ENCODE measurements at regions not wholly inside any gene's neighbourhood (a gene's known extent, or its start where the extent isn't known, plus 50 kb on each side); places are given as distances from the start of the nearest gene placed in this dataset.
"Not testable (repeated sequence)": the region's sequence is repeated elsewhere in the genome, so short reads cannot be mapped to it uniquely, and the experiment has no call there.

DNA sequence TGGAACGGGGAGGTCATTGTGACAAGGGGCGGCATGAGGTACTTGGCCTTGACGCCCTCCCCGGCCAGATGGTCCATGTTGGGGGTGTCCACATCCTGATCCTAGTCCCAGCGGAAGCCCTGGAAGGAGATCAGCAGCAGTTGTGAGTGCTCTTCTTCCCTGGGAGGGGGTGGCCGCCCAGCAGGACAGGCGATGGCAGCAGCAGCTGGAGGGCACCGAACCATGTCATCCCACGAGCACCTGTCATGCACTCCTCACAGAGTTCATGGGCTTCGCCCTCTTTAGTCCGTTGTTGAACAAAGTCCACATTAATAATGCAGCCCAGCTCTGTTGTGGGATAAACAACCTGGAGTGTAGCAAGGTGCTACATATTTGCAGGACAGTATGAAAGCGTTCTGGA, 130.7 kb downstream of the UNC93B1 start:
- DNase-seq (ENCODE audit: low read depth), result not testable (repeated sequence)

DNA sequence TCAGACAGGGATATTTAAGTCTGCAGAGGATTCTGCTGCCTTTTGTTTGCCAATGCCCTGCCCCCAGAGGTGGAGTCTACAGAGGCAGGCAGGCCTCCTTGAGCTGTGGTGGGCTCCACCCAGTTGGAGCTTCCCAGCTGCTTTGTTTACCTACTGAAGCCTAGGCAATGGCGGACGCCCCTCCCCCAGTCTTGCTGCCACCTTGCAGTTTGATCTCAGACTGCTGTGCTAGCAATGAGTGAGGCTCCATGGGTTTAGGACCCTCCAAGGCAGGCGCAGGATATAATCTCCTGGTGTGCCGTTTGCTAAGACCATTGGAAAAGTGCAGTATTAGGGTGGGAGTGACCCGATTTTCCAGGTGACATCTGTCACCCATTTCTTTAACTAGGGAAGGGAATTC, 132.7 kb downstream of the UNC93B1 start:
- DNase-seq (ENCODE audit: low read depth), result not testable (repeated sequence)

DNA sequence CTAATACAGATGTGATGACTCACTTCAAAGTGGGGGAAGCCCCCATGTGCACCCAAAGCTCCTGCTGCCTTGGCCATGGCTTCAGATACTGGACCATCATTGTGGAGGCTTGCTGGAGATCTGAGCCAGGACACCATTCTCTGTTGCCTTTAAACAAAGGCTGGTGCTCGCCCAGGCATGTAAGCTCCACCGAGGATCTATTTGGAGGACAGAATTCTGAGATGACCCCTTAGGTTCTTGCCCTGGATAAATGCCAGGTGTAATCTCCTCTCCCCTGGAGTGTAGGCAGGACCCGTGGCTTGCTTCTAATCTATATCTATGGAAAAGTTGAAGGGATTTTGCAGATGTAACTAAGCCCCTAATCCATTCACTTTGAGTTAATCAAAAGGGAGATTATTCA, 141.0 kb downstream of the UNC93B1 start:
- DNase-seq (ENCODE audit: low read depth), result not testable (repeated sequence)

GRCh38 chr11:67859513-67860161, 144.3 kb downstream of the UNC93B1 start:
- DNase-seq (ENCODE audit: low read depth), result peak; percentile 48

DNA sequence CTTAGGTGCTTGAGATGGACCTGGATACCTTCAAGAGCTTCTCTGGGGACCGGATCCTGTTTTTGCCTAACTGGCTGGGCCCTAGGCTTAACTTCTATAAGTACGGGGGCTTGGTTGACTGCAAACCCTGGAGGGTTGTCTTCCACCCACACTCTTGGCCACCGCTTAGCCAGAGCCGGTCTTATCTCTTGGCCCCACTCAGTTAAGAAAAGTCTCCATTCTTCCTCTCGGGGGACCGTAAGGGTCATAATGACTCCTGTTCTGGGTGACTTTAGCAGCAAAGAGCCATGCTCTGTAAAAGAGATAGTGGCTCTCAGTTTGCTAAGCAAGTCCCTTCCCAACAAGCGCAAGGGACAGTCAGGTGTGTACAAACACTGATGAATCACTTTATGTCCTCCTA, 153.2 kb downstream of the UNC93B1 start:
- not testable (repeated sequence) for DNase-seq (ENCODE audit: low read depth)

DNA sequence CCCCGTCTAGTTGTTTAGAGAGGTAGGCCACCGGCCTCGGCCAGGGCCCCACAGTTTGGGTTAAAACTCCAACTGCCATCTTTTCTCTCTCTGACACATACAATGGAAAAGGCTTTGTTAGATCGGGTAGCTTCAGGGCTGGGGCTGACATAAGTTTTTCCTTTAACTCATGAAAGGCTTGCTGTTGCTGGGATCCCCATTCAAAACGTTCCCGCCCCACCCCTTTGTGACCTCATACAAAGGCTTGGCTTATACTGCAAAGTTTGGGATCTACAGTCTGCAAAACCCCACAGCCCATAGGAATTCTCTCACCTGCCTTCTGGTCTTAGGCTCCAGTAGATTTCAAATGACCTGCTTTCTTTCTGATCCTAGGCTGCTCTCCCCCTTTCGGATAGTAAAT, 154.1 kb downstream of the UNC93B1 start:
- DNase-seq (ENCODE audit: low read depth), result not testable (repeated sequence)

DNA sequence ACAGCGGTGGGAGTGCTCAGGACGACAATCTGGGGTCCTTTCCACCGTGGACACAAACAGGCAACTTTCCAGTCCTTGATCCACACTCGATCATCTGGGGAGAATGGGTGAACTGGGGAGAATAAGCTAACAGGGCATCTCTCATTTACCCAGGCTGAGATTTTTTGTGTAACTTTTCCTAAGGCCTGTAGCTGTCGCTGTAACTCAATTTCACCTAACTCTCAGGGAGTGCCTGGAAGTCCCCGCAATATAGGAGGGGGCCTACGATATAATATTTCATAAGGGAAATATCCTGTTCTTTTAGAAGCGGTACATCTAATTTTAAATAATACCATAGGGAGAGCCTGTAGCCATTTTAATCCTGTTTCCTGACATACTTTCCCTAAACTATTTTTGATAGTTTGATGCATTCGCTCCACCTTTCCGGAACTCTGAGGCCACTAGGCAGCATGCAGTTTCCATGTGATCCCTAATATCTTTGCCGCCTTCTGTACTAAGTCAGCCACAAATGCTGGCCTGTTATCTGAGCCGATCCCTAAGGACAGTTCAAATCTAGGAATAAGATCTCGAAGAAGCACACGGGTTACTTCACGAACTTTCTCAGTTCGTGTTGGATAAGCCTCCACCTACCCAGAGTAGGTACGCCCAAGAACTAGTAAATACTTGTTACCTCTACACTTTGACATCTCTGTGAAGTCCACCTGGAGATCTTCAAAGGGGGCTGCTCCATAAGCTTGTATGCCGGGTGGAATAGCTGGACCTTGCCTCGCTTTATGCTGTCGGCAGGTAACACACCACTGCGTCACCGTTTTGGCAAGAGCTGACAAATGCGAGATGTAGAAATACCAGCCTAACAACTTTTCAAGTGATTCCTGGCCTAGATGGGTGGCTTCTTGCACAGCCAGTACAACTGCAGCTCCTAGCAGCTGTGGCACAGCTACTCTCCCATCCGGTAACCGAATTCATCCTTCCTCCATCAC, 155.7 kb downstream of the UNC93B1 start:
- DNase-seq (ENCODE audit: low read depth), result not testable (repeated sequence)

DNA sequence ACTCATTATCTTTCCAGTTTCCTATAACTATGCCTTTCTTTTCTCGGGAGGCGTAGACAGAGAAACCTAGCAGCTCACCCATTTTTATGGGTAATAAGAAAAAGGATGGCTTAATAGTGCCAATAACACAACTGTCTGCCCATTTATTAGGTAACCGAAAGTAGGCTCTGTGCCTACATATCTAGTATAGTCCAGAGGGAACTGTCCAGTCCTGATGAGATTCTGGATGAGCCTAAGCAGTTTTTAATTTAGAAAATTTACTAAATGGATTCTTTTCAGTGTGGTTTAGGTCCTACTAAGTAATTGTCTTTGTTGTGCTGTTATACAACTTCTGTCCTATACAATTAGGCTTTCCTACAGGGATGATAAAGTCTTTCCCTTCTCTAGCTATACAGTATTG, 157.6 kb downstream of the UNC93B1 start:
- DNase-seq (ENCODE audit: low read depth), result not testable (repeated sequence)

GRCh38 chr11:67845296-67845695, 158.6 kb downstream of the UNC93B1 start:
- DNase-seq (ENCODE audit: low read depth), result not testable (repeated sequence)

DNA sequence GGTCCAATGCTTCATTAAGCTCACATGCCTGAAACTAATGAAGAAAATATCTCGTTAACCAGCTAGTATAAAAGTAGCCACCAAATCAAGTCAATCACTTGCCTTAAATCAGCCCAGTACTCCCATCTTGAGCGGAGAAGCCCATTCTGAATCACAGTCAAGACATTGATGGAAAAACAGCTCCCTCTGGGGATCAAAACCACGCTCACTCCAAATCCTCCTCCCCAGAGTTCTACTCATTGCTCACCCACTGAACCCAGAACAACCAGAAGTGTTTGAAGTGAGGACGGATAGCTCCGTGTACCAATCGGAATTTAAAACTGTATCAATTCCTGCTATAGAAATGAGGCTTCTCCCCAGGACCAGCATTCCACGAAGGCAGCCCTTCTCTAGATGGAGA, 163.3 kb downstream of the UNC93B1 start:
- DNase-seq (ENCODE audit: low read depth), result not testable (repeated sequence)

DNA sequence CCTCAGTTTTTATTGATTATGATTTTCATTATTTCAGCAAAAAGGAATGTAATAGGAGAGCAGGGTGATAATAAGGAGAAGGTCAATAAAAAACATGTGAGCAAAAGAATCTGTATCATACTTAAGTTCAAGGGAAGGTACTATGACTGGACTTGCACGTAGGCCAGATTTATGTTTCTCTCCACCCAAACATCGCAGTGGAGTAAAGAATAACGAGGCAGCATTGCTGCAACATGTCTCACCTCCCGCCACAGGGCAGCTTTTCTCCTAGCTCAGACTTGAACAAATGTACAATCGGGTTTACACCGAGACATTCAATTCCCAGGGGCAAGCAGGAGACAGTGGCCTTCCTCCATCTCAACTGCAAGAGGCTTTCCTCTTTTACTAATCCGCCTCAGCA, 155.7 kb upstream of the ALDH3B2 start:
- DNase-seq (ENCODE audit: low read depth), result not testable (repeated sequence)

- not testable (repeated sequence) for DNase-seq (ENCODE audit: low read depth)
Observed at GRCh38 chr11:67826951-67827296, 152.5 kb upstream of the ALDH3B2 start.

DNA sequence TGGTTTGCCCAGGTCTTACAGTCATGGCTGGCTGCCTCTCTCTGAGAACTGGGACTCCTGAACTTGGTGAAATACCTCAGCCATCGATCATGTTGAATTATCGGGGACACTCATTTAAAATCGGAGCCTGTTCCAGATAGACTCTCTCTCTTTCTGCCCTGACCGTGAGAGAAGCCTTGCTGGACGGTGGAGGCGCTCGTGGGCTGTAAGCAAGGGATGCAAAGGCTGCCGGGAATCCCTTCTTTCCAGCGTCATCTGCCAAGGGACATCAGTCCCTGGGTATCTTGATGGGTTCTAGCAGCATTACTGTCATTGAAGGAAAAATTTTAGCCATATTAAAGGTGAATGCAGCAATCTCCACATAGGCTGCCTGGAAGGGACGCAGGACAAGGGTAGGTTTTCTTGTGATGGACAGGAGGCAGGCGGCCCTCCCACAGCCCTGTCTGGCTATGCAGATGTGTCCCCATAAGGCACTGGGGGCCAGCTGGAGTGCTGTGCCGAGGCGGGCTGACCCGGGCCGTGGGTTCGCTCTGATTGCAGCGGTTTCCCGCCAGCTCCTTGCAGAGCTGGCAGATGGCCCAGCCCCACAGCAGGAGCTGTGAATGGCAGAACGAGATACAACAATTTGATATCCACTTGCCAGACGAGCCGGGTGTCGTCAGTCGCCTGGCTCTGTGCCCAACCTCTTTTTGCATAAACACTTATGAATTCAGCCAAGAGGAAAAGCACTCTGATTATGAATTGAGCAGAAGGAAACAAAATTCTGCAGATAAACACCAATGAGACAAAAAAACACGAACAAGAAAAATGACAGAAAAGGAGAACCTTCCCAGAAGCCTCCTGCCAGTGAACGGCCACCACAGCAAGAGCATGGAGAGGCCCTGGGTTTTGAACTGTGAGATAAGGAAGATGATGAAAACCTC, 151.9 kb upstream of the ALDH3B2 start:
- not testable (repeated sequence) for DNase-seq (ENCODE audit: low read depth)

DNA sequence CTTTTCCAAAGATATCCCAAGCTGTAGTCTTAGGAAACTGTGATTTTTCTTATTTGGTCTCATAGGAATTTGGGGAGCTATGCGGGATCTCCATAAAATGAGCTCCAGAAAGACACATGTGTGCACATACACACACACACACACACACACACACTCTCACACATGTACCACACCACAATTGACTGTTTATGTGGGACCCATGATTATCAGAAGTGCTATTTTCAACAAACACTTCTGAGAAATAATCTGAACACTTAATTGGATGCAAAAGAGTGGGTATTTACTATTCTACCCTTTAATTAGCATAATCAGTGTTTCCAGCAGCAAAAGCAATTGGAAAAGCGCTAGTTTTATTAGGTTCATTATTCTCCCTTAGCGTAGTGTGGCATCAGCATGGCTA, 150.4 kb upstream of the ALDH3B2 start:
- DNase-seq (ENCODE audit: low read depth), result not testable (repeated sequence)

GRCh38 chr11:67820081-67820480, 145.7 kb upstream of the ALDH3B2 start:
- no peak for DNase-seq (ENCODE audit: low read depth)

- DNase-seq (ENCODE audit: low read depth), result not testable (repeated sequence)
Observed at GRCh38 chr11:67817558-67817957, 143.1 kb upstream of the ALDH3B2 start.

- not testable (repeated sequence) for DNase-seq (ENCODE audit: low read depth)
Observed at GRCh38 chr11:67809301-67809700, 134.9 kb upstream of the ALDH3B2 start.

GRCh38 chr11:67807896-67808295, 133.5 kb upstream of the ALDH3B2 start:
- not testable (repeated sequence) for DNase-seq (ENCODE audit: low read depth)

- not testable (repeated sequence) for DNase-seq (ENCODE audit: low read depth)
Observed at GRCh38 chr11:67806728-67807235, 132.4 kb upstream of the ALDH3B2 start.

GRCh38 chr11:67806183-67806582, 131.8 kb upstream of the ALDH3B2 start:
- DNase-seq (ENCODE audit: low read depth), result not testable (repeated sequence)

- peak; percentile 93 for DNase-seq (ENCODE audit: low read depth)
Observed at GRCh38 chr11:67805253-67806126, 131.1 kb upstream of the ALDH3B2 start.
